ENCODE measurements at regions not wholly inside any gene's neighbourhood (a gene's known extent, or its start where the extent isn't known, plus 50 kb on each side); places are given as distances from the start of the nearest gene placed in this dataset.

DNA sequence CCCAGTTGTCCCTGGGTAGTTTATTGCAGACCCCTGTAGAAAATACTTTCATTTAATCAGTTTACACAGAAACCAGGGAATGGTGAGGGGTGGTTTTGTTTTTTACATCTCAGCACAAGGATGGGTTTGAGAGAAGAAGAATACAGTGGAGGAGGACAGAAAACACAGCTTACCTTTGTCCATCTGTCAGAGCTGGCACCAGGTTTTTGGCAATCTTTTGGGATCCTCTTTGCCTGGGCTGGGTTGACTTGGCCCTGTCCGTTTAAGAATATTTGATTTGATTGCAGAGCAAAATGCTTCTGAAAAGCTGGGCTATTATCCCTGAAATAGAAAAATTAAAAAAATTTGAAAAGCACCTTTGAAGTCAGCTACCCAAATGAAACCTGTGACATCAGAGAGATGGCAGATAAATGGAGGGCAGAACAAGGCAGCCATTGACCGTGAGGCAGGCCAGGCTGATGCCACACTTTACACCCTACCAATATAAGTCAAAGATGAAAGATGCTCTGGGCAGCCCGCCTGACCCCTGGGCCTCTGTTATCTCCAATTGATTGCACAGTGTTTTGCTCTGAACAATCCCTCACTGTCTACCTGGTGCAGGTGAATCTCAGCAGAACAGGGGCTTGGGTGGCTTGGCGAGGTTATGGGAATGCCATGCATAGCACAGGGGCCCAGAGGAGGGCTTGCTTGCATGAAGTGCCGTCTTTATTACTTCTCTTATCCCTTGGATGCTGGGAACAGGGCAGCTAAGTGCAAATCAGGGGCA is 218.8 kb downstream of the LMX1A start:
- intact Hi-C loops (cut with DNase I) = no loop called here
- DNase-seq (no peak), ATAC-seq (no peak)
- no peaks in the 10 kb centered on the region for H3K9me3 ChIP-seq
- H3K27ac ChIP-seq = no peak overlapping the region
- H3K27me3 ChIP-seq (ENCODE audit: insufficient read depth in 3 of 3, low read length in 2 of 3) = peaks cover 2 to 10% (median 2%) of the 10 kb centered on the region in 3 donors
- TF ChIP-seq, protein P1, sequence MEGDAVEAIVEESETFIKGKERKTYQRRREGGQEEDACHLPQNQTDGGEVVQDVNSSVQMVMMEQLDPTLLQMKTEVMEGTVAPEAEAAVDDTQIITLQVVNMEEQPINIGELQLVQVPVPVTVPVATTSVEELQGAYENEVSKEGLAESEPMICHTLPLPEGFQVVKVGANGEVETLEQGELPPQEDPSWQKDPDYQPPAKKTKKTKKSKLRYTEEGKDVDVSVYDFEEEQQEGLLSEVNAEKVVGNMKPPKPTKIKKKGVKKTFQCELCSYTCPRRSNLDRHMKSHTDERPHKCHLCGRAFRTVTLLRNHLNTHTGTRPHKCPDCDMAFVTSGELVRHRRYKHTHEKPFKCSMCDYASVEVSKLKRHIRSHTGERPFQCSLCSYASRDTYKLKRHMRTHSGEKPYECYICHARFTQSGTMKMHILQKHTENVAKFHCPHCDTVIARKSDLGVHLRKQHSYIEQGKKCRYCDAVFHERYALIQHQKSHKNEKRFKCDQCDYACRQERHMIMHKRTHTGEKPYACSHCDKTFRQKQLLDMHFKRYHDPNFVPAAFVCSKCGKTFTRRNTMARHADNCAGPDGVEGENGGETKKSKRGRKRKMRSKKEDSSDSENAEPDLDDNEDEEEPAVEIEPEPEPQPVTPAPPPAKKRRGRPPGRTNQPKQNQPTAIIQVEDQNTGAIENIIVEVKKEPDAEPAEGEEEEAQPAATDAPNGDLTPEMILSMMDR (IDR thresholded peaks at IDR 0.05) = no peak
- 74 to 79% (median 79%) methylated on average over 5 of the region's 5 CpGs for WGBS, 3 donors
- H3K4me1 ChIP-seq = no peaks in the 10 kb centered on the region
- no peak overlapping the region for H3K4me3 ChIP-seq
- no peaks in the 10 kb centered on the region for H3K36me3 ChIP-seq (ENCODE audit: insufficient read depth in 1 of 2, low read depth in 1 of 2)

DNA sequence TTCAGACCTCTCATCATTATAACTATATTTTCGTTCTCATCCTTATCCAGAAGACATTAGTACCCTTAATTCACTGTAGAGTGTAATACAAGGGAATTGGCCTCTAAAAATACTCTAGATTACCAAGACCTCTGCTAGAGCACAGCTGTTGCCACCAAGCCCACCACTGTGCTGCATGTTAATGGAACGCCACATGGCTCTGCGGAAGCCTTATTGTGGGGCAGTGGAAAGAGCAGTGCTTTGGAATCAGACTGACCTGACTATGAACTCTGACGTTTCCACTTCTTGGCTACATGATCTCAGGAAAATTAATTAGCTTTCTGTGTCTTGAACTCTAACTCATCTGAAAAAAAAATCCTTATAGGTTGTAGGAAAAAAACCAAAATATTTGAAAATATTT is 222.1 kb downstream of the LMX1A start:
- no peak for DNase-seq
- WGBS, 3 donors = 56 to 63% (median 62%) methylated on average over 4 of the region's 4 CpGs
- Histone ChIP-seq H3K27me3 (ENCODE audit: insufficient read depth in 3 of 3, low read length in 2 of 3) (peaks cover 0 to 3% (median 2%) of the 10 kb centered on the region in 3 donors), H3K36me3 (ENCODE audit: insufficient read depth in 1 of 2, low read depth in 1 of 2) (no peaks in the 10 kb centered on the region), H3K27ac (no peak overlapping the region), H3K4me3 (no peak overlapping the region), H3K9me3 (no peaks in the 10 kb centered on the region), H3K4me1 (no peaks in the 10 kb centered on the region)
- no peak for ATAC-seq
- intact Hi-C loops (cut with DNase I) = no loop called here
- TF ChIP-seq, protein P1 (IDR thresholded peaks at IDR 0.05) = no peak

DNA sequence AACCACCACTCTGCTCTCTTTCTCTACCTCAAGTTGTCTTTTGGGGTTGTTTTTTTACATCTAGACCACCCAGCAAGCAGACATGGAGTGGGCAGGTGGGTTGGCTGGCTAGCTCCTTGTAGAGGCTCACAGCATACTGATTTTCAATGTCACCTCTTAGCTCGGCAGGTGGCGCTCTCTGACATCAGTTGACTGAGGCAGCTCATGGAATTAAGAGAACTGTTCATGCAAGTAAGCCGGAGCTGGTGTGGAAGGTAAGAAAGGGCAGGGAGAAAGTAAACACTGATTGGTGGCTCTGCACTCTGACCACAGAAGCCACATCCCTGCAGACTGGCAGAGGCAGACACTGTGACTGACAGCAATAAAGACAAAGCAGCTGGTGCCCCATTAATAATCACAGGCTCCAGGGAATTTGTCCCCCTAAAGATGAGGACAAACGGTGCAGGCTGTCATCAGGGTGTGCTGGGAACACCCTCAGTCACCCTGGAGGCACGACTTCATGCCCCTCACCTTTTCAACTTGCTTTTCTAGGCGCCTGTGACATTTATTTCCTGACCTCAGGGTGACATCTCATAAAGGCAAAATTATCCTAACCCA is 226.8 kb downstream of the LMX1A start:
- Histone ChIP-seq H3K27me3 (ENCODE audit: insufficient read depth in 3 of 3, low read length in 2 of 3) (peaks cover 0 to 16% (median 0%) of the 10 kb centered on the region in 3 donors), H3K4me3 (no peak overlapping the region), H3K27ac (no peak overlapping the region), H3K4me1 (no peaks in the 10 kb centered on the region), H3K9me3 (no peaks in the 10 kb centered on the region), H3K36me3 (ENCODE audit: insufficient read depth in 1 of 2, low read depth in 1 of 2) (no peaks in the 10 kb centered on the region)
- peak; percentile 74 to 81 (median 80) for ATAC-seq
- intact Hi-C loops (cut with DNase I) = no loop called here
- 4 to 6% (median 5%) methylated on average over 6 of the region's 6 CpGs for WGBS, 3 donors
- TF ChIP-seq, protein P1 (IDR thresholded peaks at IDR 0.05) = peak; percentile 47
- peak; percentile 55 to 71 for DNase-seq

DNA sequence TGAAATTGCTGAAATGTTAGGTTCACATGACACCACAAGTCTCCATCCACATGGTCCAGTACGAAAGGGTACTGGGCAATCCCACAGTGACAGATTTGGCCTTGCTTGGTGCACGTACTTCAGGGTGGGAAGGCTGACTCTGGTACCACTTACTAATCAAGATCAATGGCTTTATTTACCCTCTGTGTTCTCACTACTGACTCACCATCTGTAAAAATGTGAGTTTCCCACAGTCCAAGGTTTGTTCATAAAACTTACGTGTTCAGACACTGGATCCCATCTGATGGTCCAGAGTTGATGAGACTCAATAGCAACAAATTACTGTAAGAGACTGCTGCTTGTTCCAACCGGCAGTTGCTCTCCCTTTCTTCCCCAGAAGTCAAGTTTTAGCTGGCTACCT is 231.7 kb downstream of the LMX1A start:
- TF ChIP-seq, protein P1 (IDR thresholded peaks at IDR 0.05) = no peak
- no peak for ATAC-seq
- 71 to 78% (median 77%) methylated on average over 4 of the region's 4 CpGs for WGBS, 3 donors

More for the DNA sequence above, 231.7 kb downstream of the LMX1A start:
- no peak for DNase-seq
- no peak overlapping the region for H3K4me3 ChIP-seq
- H3K36me3 ChIP-seq (ENCODE audit: insufficient read depth in 1 of 2, low read depth in 1 of 2) = no peaks in the 10 kb centered on the region
- H3K27ac ChIP-seq = no peak overlapping the region
- no peaks in the 10 kb centered on the region for H3K9me3 ChIP-seq
- intact Hi-C loops (cut with DNase I) = no loop called here
- H3K4me1 ChIP-seq = no peaks in the 10 kb centered on the region
- peaks cover 0 to 24% (median 0%) of the 10 kb centered on the region in 3 donors for H3K27me3 ChIP-seq (ENCODE audit: insufficient read depth in 3 of 3, low read length in 2 of 3)

All from psoas muscle (tissue), 7 donors.